ENCODE measurements at regions not wholly inside any gene's neighbourhood (a gene's known extent, or its start where the extent isn't known, plus 50 kb on each side); places are given as distances from the start of the nearest gene placed in this dataset.

GRCh38 chr2:60312618-60313017 is 240.8 kb downstream of the BCL11A start:
- TF ChIP-seq EZH2phosphoT487 (IDR thresholded peaks at IDR 0.05; ENCODE audit: insufficient read depth, low read depth) (no peak), EZH2 (IDR thresholded peaks at IDR 0.05; ENCODE audit: insufficient read depth, poor library complexity, severe bottlenecking) (no peak)

Data from GM23248 (cell line).